NCI-H2107 treated with DMSO at 0.1 percent for 48 hours (cell line): ENCODE measurements at regions not wholly inside any gene's neighbourhood (a gene's known extent, or its start where the extent isn't known, plus 50 kb on each side); places are given as distances from the start of the nearest gene placed in this dataset.

ENCODE experiments used
- DNase-seq: peaks from one replicate; lab custom pipeline; 2025; ENCODE audit not compliant: unreplicated experiment; lab: John Stamatoyannopoulos, UW

GRCh38 chr18:56089612-56090258, 501.7 kb upstream of the TCF4 start:
- no peak for DNase-seq

DNA sequence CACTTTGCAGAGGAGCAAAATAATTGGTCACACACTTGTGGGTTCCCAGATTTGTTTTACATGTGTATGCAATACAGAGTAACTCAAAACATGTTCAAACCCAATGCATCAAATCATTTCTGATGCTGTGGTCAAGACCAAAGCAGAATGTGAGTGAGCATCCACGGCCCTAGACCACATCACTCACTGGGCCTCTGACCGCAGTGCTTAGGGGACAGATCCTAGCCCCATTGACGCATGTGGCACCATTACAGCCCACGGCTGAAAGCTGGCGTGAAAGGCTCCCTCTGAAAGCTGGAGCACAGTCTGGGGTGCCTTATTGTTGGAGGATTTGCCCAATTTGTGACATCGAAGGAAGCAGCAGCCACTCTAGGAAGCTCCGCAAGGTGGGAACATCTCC, 498.8 kb upstream of the TCF4 start:
- no peak for DNase-seq

GRCh38 chr18:56086176-56086575, 498.2 kb upstream of the TCF4 start:
- no peak for DNase-seq

DNA sequence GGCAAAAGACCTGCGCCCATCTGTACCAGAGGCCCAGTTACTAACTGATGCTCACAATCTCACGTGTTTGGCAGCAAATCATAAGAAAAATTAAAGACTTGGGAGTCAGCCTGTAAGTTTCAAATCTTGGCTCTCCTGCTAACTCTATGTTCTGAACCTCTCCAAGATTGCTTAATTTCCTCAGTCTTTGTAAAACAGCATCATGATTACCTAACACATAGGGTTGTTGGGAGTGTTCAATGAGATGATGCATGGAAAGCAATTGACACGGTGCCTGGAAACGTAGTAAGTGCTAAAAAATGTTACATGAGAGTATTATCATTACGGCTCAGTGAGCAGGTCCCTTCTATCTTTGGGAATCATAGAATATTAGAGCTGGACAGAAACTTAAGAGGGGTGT, 497.6 kb upstream of the TCF4 start:
- no peak for DNase-seq

DNA sequence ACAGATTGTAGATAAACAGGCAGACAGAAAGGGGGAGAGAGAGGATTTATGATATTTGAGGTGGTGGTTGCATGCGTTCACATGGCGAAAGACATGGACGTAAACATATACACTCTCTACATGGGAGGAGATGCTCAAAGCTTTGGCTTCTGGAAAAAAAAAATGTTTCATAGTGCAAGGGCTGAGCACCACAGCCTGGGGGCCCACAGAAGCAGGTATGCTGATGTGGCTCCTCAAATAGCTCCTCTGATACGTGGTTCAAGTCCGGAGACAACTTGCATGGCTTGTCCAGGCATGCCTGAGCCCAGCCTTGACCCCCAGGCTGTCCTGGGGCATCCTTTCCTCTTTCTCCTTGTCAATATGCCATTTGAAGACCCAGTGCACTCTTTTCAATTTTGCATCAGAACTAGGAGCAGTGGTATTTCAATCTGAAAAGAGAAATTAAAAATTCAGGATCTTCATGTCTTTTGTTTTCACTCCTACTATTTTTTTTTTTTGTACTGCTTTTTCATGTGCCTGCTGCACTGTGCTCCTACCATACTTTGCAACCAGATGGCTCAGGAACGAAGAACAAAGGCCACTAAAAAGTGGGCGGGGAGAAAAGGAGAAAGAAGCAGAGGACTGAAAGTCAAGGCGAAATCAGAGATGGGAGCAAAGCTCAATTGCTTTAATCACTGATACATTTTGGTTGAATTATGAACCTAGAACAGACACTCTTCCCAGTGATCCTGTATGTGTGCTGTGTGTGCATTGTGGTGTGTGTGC, 495.7 kb upstream of the TCF4 start:
- DNase-seq = peak; percentile 59

GRCh38 chr18:56083097-56083521, 495.1 kb upstream of the TCF4 start:
- no peak for DNase-seq

- no peak for DNase-seq
These were observed 488.7 kb upstream of the TCF4 start for GRCh38 chr18:56076723-56077122.

DNA sequence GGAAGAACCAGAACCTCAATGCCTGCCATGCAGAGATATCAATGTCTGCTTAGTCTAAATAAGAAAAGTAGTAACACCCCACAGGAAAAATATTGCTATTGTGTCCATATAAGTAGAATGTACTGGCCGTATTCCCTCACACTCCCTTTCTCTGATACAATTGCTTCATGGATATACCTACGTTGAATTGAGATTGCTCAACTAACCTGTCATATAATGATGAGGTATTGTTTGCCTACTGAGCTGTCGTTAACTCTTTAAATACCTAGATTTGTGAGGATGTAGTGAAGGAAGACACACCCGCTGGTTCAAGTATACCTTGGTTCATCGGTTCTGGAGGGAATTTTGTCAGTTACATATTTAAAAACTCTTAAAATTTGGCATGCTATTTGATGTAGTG, 480.7 kb upstream of the TCF4 start:
- no peak for DNase-seq

DNA sequence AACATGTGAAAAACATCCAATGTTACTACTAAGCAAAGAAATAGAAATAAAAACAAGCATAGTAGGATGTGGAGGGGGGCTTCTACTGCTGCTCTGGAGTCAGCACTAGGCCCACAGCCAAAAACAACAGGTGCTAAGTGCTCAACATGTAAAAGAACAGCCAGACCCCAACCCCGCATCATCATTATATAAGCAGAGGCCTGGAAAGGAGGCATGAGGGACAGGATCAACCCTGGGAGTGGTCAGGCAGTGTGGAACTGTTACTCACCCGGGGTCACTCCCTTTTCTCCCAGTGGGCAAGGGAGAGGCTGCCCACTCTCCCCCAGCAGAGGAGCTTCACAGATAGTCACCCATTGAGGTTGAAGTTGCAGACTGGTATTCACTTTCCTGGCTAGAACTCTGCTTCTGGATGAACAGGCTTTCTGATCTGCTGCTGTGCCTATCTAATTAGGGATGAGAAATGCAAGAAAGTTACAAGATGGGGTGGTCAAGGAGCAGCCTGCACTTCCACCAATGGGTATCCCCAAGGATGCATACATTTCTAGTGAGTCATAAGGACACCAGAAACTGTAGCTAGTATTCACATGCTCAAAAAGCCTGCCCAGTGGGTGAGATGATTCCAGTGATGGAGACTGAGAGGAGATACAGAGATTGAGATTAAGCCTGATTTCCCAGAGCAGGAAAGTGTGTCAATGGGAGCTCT, 480.1 kb upstream of the TCF4 start:
- DNase-seq = no peak

- DNase-seq = no peak
These were observed 479.4 kb upstream of the TCF4 start for GRCh38 chr18:56067214-56067894.

- no peak for DNase-seq
These were observed 478.7 kb upstream of the TCF4 start for GRCh38 chr18:56066524-56067213.

DNA sequence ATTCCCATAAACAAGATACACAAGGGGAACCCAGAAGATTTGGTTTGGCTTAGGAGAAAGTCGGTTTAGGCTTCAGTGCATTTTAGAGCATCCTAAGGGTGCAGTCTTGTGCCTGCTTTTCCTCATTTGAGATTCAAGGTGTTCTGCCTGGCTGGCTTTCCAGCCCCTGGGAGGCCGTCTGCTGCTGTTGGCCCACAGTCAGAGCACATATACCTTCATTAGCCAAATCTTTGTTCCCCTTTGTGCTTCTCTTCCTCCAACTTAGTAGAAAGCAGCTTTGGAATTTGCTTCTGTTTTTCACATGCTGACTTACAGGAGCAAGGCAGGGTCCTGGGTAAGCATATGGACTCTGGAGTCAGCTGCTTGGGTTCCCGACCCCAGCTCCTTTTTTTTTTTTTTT, 477.1 kb upstream of the TCF4 start:
- DNase-seq = no peak

DNA sequence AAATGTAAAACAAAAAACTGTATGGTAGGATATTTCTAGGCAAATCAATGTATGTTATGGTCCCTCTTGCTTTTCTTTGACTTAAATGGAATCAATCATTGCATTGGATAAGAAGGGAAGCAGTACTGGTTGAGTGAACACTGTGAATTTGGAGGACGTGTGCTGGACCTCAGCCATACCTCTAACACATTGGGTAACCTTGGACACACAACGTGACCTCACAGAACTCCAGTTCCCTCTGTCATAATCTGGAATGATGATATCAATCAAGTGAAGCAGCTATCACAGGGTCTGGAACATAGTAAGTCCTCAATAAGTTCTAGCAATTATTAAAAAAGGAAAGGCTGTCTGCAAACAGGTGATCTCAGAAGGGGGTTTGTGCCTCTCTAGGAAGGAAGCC, 474.9 kb upstream of the TCF4 start:
- DNase-seq = no peak

- no peak for DNase-seq
These were observed 473.1 kb upstream of the TCF4 start for GRCh38 chr18:56060967-56061541.

DNA sequence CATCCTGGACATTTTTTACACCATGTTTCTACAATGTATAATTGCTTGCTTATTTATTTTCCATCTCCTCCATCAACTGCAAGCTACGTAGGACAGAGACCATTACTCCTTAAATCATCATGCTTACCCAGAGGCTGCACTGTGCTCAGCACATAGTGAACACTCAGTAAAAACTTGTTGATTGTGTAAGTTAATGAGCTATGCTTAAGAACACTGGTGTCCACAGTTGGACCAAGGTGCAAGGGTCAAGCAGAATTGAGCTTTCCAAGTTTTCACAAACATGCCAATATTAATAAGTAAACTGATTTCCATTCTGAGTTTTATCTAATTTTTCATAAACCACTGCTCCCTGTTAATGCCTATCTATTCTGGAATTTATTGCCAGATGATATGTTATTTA, 464.2 kb upstream of the TCF4 start:
- DNase-seq = no peak

DNA sequence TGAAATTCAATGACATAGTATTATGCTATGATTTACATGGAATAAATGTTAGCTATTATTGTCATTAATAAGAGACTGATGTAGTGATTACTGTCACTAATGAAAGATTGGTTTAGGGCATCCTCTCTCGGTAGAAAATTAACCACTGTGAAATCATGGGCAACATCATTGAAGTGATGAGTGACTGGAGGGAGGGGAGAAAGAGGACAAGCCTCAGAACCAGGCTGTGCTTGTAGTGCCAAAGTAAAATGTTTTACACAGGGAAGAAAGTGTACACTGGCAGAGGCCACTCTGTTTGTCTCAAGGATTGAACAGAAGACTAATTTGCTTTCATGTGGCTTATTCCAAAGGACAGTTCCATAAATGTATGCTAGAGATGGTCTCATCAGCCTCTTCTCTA, 456.2 kb upstream of the TCF4 start:
- no peak for DNase-seq

DNA sequence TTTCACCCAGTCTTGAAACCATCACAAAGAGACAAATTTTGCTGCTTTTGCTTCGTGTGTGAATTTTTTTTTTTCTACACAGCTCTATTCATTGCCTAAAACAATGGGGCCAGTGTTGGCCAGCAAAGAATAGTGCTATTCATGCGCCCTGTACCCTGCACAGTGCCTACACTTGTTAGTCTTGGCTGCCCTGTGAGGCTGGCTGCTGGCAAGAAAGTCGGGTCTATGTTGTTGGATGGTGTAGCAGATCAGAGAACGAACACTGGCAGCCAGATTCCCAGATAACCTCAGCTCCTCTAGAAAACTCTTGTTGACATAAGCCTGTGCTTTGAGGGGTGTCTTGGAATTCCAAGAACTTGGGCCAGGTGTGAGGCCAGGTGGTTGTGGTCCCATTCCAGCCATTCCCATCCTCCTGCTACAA, 455.7 kb upstream of the TCF4 start:
- DNase-seq = no peak

DNA sequence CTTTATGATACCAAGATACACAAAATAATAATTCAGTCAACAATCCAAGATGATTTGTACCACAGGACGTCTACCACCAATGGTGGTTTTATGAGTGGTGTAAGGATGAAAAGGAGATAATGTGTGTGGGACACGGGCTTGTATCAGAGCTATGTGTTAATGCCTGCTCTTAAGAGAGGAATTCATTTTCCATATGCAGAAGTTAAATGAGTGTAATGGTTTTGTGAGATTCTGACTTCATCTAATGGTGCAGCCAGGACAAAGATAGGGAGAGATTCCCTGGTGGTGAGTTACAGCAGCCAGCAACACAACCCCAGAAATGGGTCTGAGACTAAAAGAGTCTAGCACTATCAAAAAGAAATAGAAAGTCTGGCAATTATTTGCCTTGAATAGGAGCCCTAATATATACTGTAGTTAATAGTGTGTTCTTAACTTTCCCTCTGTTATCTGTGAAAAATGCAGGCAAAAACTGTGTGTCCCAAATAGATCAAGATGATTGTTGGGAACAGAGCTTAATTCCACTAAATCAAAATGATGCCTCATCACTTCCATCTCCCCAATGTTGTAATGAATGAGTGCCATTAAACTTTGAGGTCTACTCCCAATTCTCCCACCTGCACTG, 455.0 kb upstream of the TCF4 start:
- DNase-seq = no peak

DNA sequence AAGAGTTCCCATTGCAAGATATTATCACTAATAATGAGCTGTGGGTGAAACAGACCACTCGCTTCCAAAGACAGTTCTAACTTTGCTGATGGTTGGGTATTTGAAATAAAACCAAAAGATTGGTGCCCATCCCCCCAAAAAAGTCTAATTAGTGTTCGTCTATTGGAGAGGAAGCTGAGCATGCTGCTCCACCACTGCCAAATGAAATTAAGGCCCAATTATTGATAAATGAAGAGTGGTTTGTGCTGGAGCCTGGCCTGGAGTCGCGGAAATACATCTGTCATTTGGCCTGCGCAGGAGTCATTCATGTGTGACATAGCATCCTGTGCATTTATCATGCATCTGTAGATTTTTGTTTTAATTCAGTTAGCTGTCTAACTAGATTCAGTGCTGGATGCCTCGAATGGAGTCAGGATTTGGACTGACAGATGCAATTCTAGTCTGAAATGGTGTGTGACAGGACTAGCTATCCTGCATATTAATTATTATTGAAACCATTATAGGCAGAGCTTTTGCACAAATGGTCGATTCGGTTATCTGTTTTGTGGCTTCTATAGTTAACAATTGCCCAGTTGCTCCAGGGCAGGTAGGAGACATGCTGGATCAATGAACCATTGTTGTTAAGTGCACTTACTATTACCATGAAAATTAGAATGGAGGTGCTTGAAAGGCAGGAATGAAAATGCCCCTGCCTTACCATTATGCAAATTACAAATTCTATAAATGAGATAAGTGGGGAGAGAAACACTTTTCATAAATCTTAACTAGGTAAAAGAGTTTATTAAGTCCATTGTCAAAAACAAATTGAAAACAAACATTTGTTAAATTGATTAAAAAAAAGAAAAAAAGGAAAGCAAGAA, 450.4 kb upstream of the TCF4 start:
- peak; percentile 50 for DNase-seq
